Natural killer cell (primary cell): ENCODE measurements at regions not wholly inside any gene's neighbourhood (a gene's known extent, or its start where the extent isn't known, plus 50 kb on each side); places are given as distances from the start of the nearest gene placed in this dataset.

Source experiments
- ATAC-seq, 3 donors: fragments of 150-1000 bp in 2 of 3; fragments of 200-7000 bp in 1 of 3; cut with Tn5 transposase; 1 replicate in 1 of 3; 2 replicates in 2 of 3; pipeline ENCODE4 v1.10.0; 2021; ENCODE audit warnings: mild to moderate bottlenecking in 2 of 3, moderate library complexity in 2 of 3
- DNase-seq, 2 donors: peaks; one replicate each; pipeline versions ENCODE4 v3.0.0 to v3.0.0-alpha.2; 2013 to 2021; ENCODE audit warnings: mixed read lengths in 1 of 2
- H3K27ac ChIP-seq: one replicate; pipeline ENCODE4 v1.5.1; 2013; ENCODE audit warnings: mild to moderate bottlenecking, low read length
- H3K27me3 ChIP-seq: one replicate; pipeline ENCODE4 v1.6.1; 2013; ENCODE audit warnings: low read length; ENCODE audit not compliant: control insufficient read depth, insufficient read depth
- H3K36me3 ChIP-seq: one replicate; pipeline ENCODE4 v1.6.1; 2013; ENCODE audit warnings: low read length; ENCODE audit not compliant: control insufficient read depth, insufficient read depth
- H3K4me1 ChIP-seq: one replicate; pipeline ENCODE4 v1.6.1; 2013; ENCODE audit warnings: low read length; ENCODE audit not compliant: control insufficient read depth, insufficient read depth
- H3K4me3 ChIP-seq: one replicate; pipeline ENCODE4 v1.5.1; 2013; ENCODE audit warnings: low read length
- H3K9me3 ChIP-seq: one replicate; pipeline ENCODE4 v1.6.1; 2013; ENCODE audit warnings: low read length; ENCODE audit not compliant: control insufficient read depth, insufficient read depth
- H3K27ac Mint-ChIP-seq, 2 donors: one replicate each; pipeline ENCODE4 v1.8.0; 2022; ENCODE audit warnings: mild to moderate bottlenecking in 2 of 2, mixed read lengths in 2 of 2, moderate library complexity in 1 of 2
- H3K27me3 Mint-ChIP-seq, 2 donors: one replicate each; pipeline ENCODE4 v1.8.0; 2022; ENCODE audit warnings: low read depth in 2 of 2, mixed read lengths in 2 of 2
- H3K36me3 Mint-ChIP-seq: one replicate; pipeline ENCODE4 v1.8.0; 2022; ENCODE audit warnings: mixed read lengths
- H3K4me1 Mint-ChIP-seq, 2 donors: one replicate each; pipeline ENCODE4 v1.8.0; 2022; ENCODE audit warnings: mixed read lengths in 2 of 2
- H3K4me3 Mint-ChIP-seq: one replicate; pipeline ENCODE4 v1.8.0; 2022; ENCODE audit warnings: mild to moderate bottlenecking, moderate library complexity, mixed read lengths
- H3K9me3 Mint-ChIP-seq, 2 donors: one replicate each; pipeline ENCODE4 v1.8.0; 2022; ENCODE audit warnings: mixed read lengths in 2 of 2
- CTCF ChIP-seq: fragments of 200-600 bp; IDR thresholded peaks from one replicate; pipeline ENCODE4 v1.8.0; 2022; ENCODE audit warnings: antibody characterized with exemption
- WGBS: methylation state at CpG from one replicate; pipeline ENCODE4 v1.1.7; 2013; ENCODE audit warnings: missing lambda C conversion rate; ENCODE audit not compliant: insufficient coverage; 5-methylcytosine and 5-hydroxymethylcytosine counted together
- intact Hi-C: fragments of 100-400 bp; cut with micrococcal nuclease; formaldehyde crosslinking; loops from one replicate; pipeline ENCODE4 v1.14.2; 2022

- no peak overlapping the region for H3K4me3 ChIP-seq
- no peak overlapping the region for H3K4me3 Mint-ChIP-seq
- ATAC-seq (no peak), DNase-seq (no peak)
- no peaks in the 10 kb centered on the region for H3K36me3 ChIP-seq
- H3K27me3 ChIP-seq, result no peaks in the 10 kb centered on the region
- WGBS, result 87% methylated on average over 1 of the region's 1 CpG
- no peaks in the 10 kb centered on the region for H3K27me3 Mint-ChIP-seq
- no peak for TF ChIP-seq CTCF
- no peak overlapping the region for H3K27ac Mint-ChIP-seq
- no peaks in the 10 kb centered on the region for H3K9me3 Mint-ChIP-seq
- H3K4me1 Mint-ChIP-seq, result peaks cover 0 to 5% of the 10 kb centered on the region in 2 donors
- intact Hi-C loops, result no loop called here
- no peak overlapping the region for H3K27ac ChIP-seq
- H3K36me3 Mint-ChIP-seq, result no peaks in the 10 kb centered on the region
- no peaks in the 10 kb centered on the region for H3K4me1 ChIP-seq
- no peaks in the 10 kb centered on the region for H3K9me3 ChIP-seq
Observed at GRCh38 chr1:198977909-198978308, 339.1 kb downstream of the PTPRC start.

- no CpG with 5 or more reads among the region's 1 CpG for WGBS
- Histone ChIP-seq H3K9me3 (no peaks in the 10 kb centered on the region), H3K27ac (no peak overlapping the region), H3K36me3 (no peaks in the 10 kb centered on the region), H3K27me3 (no peaks in the 10 kb centered on the region), H3K4me1 (no peaks in the 10 kb centered on the region), H3K4me3 (no peak overlapping the region)
- Mint-ChIP-seq H3K27ac (no peak overlapping the region), H3K36me3 (no peaks in the 10 kb centered on the region), H3K27me3 (no peaks in the 10 kb centered on the region), H3K4me1 (peaks cover 0 to 5% of the 10 kb centered on the region in 2 donors), H3K9me3 (no peaks in the 10 kb centered on the region), H3K4me3 (no peak overlapping the region)
- no peak for ATAC-seq
- DNase-seq, result no peak
- no peak for TF ChIP-seq CTCF
- intact Hi-C loops, result no loop called here
Observed at GRCh38 chr1:198978523-198978922, 339.7 kb downstream of the PTPRC start.

GRCh38 chr1:198986036-198986435, 347.2 kb downstream of the PTPRC start:
- Mint-ChIP-seq H3K27ac (no peak overlapping the region), H3K4me3 (no peak overlapping the region), H3K4me1 (no peaks in the 10 kb centered on the region), H3K9me3 (peaks cover 0 to 2% of the 10 kb centered on the region in 2 donors), H3K36me3 (no peaks in the 10 kb centered on the region), H3K27me3 (peaks cover 6 to 11% of the 10 kb centered on the region in 2 donors)
- Histone ChIP-seq H3K36me3 (no peaks in the 10 kb centered on the region), H3K4me3 (no peak overlapping the region), H3K4me1 (no peaks in the 10 kb centered on the region), H3K27me3 (no peaks in the 10 kb centered on the region), H3K27ac (no peak overlapping the region), H3K9me3 (no peaks in the 10 kb centered on the region)
- intact Hi-C loops, result no loop called here
- TF ChIP-seq CTCF, result no peak
- DNase-seq (no peak), ATAC-seq (no peak)
- 83% methylated on average over 1 of the region's 2 CpGs for WGBS

GRCh38 chr1:198986442-198986841, 347.6 kb downstream of the PTPRC start:
- intact Hi-C loops, result no loop called here
- WGBS, result 60% methylated on average over 1 of the region's 1 CpG
- H3K4me1 ChIP-seq, result no peaks in the 10 kb centered on the region
- H3K36me3 ChIP-seq, result no peaks in the 10 kb centered on the region
- H3K36me3 Mint-ChIP-seq, result no peaks in the 10 kb centered on the region
- no peaks in the 10 kb centered on the region for H3K4me1 Mint-ChIP-seq
- no peak for ATAC-seq
- H3K27ac Mint-ChIP-seq, result no peak overlapping the region
- no peak overlapping the region for H3K27ac ChIP-seq
- peaks cover 0 to 2% of the 10 kb centered on the region in 2 donors for H3K9me3 Mint-ChIP-seq
- H3K4me3 ChIP-seq, result no peak overlapping the region
- no peak for DNase-seq
- H3K9me3 ChIP-seq, result no peaks in the 10 kb centered on the region
- H3K4me3 Mint-ChIP-seq, result no peak overlapping the region
- no peaks in the 10 kb centered on the region for H3K27me3 ChIP-seq
- no peak for TF ChIP-seq CTCF
- H3K27me3 Mint-ChIP-seq, result peaks cover 6 to 11% of the 10 kb centered on the region in 2 donors
